ENCODE measurements at regions not wholly inside any gene's neighbourhood (a gene's known extent, or its start where the extent isn't known, plus 50 kb on each side); places are given as distances from the start of the nearest gene placed in this dataset.

DNA sequence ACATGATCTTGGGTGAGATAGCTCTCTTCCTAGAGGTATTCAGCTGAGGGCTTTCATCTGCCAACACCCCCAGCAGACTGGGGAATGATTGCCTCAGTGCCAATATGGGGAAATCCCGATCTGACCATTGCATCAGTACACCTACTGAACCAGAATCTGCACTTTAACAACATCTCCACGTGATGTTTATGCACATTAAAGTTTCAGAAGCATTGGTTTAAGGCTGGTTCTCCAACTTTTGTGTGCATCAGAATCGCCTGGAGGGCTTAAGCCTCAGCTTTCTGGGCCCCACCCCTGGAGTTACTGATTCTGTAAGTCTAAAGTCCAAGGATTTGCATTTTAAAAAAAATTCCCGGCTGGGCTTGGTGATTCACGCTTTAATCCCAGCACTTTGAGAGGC is 123.6 kb upstream of the MED13 start:
- TF ChIP-seq, protein P1, sequence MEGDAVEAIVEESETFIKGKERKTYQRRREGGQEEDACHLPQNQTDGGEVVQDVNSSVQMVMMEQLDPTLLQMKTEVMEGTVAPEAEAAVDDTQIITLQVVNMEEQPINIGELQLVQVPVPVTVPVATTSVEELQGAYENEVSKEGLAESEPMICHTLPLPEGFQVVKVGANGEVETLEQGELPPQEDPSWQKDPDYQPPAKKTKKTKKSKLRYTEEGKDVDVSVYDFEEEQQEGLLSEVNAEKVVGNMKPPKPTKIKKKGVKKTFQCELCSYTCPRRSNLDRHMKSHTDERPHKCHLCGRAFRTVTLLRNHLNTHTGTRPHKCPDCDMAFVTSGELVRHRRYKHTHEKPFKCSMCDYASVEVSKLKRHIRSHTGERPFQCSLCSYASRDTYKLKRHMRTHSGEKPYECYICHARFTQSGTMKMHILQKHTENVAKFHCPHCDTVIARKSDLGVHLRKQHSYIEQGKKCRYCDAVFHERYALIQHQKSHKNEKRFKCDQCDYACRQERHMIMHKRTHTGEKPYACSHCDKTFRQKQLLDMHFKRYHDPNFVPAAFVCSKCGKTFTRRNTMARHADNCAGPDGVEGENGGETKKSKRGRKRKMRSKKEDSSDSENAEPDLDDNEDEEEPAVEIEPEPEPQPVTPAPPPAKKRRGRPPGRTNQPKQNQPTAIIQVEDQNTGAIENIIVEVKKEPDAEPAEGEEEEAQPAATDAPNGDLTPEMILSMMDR (conservative IDR thresholded peaks at IDR 0.05 in 1 of 2, IDR thresholded peaks at IDR 0.05 in 1 of 2; ENCODE audit: extremely low read depth in 1 of 2, insufficient read depth in 1 of 2, low read depth in 1 of 2, low read length in 2 of 2), result no peak
- no peak for TF ChIP-seq EZH2 (IDR thresholded peaks at IDR 0.05; ENCODE audit: borderline replicate concordance, low read length)

Measured in mammary epithelial cell (primary cell).